Myocyte (in vitro differentiated cells): ENCODE measurements at regions not wholly inside any gene's neighbourhood (a gene's known extent, or its start where the extent isn't known, plus 50 kb on each side); places are given as distances from the start of the nearest gene placed in this dataset.
"Not testable (repeated sequence)": the region's sequence is repeated elsewhere in the genome, so short reads cannot be mapped to it uniquely, and the experiment has no call there.

Experiments used
- DNase-seq: peaks from one replicate; pipeline ENCODE4 v3.0.0-alpha.2; 2012; ENCODE audit warnings: low read depth

DNA sequence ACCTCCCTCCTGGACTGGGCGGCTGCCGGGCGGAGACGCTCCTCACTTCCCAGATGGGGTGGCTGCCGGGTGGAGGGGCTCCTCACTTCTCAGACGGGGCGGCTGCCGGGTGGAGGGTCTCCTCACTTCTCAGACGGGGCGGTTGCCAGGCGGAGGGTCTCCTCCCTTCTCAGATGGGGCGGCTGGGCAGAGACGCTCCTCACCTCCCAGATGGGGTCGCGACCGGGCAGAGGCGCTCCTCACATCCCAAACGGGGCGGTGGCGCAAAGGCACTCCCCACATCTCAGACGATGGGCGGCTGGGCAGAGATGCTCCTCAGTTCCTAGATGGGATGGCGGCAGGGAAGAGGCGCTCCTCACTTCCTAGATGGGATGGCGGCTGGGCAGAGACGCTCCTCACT, 305.5 kb downstream of the SLITRK5 start:
- not testable (repeated sequence) for DNase-seq

DNA sequence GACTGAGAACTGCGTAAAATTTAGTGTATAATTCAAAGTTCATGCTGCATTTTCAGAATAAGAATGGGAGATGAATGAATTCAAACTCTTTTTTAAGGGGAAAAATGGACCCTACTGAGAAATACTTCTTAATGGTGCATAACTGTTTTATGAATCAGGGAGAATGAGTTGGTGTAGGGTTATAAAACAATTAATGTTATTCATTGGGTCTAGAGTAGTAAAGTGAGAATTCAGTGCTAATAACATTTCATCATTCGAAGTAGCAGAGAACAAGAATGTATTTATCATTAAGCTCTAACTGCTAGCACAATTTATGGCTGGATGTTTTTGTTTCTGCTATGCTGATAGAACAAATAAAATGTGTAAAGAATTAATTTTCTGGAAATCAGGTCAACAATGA, 310.2 kb downstream of the SLITRK5 start:
- DNase-seq: no peak

DNA sequence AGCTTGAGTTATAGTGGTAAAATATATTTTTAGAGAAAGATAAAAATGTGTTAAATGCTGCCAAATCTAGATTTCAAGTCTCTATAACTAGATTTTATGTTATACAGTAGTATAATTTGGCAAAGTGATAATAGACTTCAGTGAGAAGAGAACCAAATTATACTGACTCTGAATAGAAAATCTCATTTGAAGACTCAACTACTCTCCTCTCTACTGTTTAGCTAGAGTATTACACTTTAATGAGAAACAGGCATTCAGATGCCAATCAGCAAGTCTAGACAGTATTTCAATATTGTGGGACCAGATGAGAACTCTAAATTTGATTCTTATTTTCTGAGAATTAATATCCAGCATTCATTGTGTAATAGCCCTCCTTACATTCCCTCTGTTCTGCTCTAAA, 311.2 kb downstream of the SLITRK5 start:
- no peak for DNase-seq

DNA sequence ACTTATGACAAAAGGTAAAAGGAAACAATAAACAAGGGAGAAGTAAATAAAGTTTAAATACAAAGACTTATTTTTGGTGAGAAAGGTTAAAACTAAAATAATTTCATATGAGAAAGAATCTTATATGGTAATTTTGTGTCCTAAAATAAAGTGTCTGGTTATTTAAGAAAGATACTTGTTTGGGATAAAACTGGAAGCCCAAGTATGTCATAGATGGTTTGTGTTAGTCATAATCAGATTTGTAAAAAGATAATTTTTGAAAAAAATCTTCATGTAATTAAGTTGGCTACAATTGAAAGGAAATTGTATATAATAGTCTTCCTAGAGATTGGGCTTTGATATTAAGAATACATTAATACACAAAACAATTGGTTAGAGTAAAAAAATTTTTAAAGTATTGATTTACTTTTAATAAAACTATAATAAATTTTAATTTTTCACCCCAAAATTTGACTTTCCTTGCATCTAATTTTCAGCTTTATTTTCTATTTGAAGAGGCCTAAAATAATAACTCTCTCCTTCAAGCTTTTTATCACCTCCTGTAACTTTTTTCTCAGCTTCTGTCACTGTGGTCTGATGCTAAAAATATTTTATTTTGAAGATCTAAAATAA, 315.6 kb downstream of the SLITRK5 start:
- DNase-seq: no peak

DNA sequence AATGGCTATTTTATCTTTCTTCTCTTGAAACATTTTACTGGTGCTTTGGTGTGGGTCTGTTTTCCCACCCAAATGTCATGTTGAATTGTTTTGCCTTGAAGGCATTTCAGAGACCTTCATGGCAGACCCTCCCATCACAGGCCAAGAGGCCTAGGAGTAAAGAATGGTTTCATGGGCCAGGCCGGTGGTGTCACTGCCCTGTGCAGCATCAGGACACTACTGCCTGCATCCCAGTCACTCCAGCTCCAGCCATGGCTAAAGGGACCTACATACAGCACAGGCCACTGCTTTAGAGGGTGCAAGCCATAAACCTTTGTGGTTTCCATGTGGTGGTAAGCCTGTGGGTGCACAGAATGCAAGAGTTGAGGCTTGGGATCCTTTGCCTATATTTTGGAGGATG, 326.9 kb downstream of the SLITRK5 start:
- no peak for DNase-seq

DNA sequence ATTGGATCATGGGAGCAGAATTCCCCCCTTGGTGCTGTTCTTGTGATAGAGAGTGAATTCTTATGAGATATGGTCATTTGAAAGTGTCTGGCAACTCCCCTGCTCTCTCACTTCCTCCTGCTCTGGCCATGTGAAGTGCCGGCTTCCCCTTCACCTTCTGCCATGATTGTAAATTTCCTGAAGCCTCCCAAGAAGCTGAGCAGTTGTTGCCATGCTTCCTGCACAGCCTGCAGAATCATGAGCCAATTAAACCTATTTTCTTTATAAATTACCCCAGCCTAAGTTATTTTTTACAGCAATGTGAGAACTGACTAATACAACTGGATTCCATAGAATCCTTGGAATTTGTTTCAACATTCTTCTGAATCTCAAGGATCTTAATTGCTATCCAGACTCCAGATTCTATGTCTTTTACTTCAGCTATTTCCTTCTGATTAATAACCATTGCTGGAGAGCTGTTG, 328.1 kb downstream of the SLITRK5 start:
- no peak for DNase-seq

DNA sequence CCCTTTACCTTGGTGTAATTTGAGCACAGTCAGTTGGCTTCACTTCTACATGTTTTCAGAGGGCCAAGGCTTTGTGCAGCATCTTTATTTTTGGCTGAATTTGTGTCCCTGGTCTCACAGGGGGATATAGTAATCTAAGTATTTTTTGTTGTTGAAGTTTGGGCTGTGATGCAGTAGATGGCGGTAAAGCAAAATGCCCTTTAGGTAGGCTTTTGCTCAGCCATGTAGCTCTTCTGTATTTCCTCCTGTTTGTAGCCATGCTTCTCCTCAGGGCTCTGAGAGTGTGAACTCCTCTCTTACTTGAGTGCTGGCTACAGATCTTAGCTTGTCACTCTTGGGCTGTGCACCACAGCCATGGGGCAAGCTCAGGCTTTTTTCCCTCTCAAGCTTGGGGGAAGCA, 328.6 kb downstream of the SLITRK5 start:
- DNase-seq: no peak

DNA sequence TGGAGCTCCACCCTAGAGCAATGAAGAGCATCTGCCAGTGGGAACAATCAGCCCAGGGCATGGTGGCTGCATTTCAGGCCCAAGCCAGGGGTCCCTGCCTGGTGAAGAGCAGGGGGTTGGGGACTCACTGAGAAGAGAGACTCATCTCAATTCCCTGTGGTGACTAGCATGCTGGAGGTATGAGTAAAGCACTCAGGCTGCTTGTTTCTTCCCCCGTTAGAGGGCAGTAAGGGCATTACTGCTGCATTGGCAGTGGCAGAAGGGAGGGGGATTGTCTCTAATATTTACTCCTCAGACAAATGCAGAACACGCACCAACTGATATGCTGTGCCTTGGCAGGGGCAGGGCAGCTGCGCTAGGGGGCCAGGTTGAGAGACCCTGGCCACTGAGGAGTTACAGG, 329.1 kb downstream of the SLITRK5 start:
- DNase-seq: no peak

DNA sequence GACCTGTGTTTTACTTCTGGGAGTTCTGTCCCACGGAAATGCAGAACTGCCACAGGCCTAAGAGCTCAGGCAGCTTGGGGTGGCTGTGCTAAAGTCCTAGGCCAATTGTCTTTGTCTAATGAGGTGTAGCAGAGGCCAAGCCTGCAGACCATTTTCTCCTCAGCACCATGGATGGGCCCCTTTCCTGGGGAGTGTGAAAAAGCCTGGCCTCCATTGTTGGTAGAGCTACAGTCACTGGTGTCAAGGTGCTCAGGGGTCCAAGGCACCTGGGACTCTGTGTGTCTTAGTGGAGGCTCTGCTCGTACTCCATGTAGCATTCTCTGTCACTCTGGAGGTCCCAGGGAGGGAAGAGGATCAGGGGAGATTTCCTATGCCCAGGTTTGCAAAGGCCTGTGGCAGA, 329.6 kb downstream of the SLITRK5 start:
- DNase-seq: no peak

DNA sequence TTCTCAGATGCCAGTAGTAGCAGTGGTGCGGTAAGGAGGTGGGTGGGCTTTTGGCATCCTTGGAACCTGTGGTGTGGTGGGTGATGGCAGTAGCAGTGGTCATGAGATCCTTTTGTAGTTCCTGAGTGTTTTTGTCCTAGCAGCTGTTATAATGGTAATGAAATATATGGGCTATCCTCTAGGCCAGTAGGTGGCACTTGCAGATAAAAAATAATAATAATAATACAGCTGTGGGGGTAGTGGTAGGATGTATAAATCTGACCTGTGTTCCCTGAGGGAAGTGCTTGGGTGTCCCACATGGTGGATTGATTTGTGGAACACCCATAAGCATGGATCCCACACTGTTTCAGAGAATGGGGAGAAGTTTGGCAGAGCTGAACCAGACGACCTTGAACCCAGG, 334.0 kb downstream of the SLITRK5 start:
- no peak for DNase-seq

DNA sequence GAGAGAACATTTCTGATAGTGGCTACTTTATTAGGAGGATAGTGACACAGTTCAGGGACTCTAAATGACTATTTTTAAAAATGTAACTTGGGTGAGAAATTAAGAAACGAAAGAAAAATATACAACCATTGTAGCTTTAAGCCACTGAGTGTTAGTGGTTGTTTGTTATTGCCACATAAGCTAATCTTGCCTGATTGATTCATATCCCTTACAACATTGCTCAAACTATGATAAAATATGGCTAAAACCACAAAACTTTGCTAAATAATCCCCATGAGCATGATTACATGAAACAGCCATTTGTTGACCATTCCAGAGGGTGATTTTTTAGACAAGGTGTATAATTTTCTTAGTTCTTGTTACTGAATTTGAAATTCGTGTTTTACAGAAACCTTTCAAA, 343.4 kb downstream of the SLITRK5 start:
- no peak for DNase-seq

DNA sequence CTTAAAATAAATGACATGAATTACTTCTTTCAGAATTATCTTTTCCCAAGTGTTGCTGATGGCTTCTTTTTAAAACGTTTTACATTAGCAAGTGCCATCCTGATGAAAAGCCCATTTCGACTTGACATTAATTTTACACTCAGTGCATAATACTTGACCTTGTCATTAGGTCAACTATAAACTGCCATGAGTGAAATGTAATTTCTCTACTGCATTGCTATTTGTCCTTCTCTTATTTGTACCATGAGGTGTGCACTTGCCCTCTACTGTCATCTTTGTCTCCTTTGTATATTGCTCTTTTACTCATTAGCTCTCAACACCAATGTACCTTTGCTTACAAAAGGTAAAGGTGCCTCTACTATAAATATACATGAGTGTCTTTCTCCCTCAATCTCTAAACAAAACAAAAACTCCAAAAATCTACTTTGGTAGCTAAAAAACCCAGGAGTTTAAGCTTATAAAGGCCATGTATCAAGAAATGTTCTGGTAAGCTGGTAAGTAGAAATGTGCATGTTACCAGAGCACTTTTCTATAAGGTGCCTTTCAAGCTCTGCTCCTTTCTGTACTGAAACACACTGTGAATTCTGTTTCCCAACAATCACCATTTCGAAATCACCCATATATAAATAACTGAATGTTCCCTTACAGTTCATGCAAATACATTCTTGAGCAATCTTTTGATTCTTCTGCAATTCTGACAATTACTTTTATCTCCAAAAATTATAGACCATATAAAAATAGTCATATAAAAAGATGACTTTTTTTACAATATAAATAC, 351.4 kb downstream of the SLITRK5 start:
- no peak for DNase-seq

DNA sequence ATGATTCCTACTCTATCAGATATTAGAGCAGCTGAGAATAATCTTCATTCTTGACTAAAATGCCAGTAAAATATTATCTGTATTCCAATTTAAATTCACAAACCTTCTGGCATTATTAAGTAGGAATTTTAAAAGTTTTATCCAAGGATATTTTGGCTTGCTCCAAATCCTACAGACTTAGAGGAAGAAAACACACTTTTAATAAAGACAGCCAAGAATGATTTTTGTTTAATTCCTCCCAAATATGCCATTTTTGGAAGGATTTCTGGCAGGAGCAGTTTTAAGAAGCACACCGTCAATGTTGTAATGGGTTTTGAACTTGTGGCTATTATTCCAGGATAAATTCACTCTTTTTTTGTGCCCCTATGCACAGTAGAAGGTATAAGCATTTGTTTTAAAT, 355.1 kb downstream of the SLITRK5 start:
- no peak for DNase-seq

DNA sequence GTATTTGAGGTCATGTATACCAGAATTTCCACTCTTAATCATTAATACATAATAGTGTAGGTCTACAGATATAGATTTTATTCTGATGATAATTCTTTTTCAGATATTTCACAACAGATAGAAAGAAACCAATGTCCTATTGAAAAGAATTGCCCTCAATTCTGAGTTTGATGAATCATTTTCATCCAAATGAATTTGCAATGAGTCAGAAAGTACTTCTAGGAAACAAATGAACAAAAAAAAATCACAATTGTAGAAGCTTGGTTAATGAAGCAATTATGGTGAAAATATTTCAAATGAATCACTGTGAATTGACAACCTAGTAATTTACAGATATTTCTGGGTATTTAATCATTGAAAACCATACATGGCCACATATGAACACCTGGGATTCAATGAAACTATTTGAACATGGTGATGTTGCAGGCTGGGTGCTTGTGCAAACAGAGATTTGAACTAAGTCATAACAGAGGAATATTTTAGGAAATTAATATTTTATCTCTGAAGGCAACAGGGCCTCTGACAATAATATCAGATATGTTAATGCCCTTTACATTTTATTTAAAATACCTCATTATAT, 360.9 kb downstream of the SLITRK5 start:
- no peak for DNase-seq

DNA sequence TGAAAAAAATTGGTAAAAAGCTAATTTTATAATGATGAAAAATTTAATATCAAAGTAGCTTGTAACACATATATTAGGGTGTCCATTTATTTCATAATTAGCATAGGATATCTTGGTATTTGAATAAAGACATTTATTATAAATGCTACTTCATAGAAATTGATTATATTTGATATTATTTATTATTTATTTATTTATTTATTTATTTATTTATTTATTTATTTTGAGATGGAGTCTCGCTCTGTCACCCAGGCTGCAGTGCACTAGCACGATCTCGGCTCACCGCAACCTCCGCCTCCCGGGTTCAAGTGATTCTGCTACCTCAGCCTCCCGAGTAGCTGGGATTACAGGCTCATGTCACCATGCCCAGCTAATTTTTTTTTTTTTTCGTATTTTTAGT, 365.0 kb downstream of the SLITRK5 start:
- DNase-seq: not testable (repeated sequence)

DNA sequence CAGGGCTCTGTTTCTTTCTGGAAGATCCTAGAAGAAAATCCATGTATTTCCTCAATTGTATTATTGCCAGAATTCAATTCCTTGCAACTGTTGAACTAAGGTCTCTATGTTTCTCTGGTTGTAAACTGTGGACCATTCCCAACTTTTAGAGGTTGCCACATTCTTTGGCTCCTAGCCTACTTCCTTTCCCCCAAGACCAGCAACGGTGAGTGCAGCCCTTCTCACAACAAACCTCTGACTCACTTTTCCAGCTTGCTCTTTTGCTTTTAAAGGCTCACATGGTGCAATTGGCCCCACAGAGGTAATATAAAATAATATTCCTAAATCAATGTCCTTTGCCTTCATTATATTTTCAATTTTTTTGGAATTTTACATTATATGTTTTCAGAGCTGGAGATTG, 371.3 kb downstream of the SLITRK5 start:
- no peak for DNase-seq

DNA sequence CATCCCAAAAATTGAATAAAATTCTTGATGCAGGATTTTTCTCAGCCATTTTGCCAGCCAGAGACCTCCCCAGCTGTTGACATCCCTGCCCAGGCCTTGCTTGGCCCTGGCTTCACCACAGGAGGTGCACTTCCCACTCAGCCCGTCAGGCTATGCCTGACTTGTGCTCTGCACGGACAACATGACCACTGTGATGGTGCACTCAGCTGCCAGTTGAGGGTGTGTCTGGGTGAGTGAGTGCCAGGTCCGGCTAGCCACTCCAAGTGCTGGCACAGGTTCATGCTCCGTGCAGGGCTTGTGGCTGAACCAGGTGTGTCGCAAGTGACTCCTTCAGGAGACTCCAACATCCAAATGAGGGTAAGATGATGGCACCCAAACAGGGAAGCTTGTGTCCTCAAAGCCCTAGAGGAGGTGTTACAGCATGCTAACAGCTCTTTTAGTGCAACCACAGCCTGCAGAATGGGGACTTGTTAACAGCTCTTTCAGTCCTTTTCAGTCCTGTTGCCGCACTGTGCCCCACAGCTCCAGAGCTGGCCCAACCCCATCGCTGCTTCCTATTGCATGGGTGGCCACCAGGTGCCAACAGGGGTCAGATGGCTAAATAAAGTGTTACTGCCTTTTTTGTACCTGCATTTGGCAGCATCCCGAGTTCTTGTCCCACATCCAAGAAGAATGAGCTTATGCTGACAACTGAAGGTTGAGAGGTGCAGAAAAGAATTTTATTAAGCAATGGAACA, 380.7 kb downstream of the SLITRK5 start:
- DNase-seq: no peak

DNA sequence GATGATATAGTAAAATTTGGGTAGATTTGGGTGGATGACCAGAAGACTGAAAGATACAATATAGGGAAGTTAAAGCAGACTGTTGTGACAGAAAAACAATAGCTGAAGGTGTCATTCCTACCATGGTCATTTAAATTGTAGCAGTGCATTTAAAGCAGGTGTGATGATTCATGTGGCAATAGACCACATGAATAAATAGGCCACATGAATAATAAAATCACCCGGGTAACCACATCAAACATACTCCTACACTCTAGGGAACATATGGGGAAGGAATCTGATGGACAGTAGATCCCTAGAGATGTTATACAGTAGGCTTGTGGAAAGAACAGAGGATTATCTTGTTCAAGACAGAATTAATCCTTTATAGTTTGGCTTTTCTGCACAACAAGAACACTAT, 392.6 kb downstream of the SLITRK5 start:
- no peak for DNase-seq

DNA sequence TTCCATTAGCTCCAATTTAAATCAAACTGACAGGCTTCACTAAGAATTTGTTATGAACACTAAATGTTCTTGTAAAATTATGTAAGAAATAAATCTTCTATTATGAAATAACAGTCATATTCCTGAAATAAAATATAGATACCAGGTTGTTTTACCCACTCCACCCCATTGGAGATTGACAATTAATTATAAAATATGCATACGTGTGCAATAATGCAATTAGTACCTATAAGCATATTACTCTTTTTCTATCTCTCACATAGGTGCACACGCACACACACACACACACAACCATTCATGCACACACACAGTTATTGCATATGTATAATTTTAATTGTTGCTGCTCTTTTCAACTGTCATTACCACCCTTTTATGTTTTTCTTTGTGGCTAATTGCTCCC, 395.7 kb downstream of the SLITRK5 start:
- no peak for DNase-seq

DNA sequence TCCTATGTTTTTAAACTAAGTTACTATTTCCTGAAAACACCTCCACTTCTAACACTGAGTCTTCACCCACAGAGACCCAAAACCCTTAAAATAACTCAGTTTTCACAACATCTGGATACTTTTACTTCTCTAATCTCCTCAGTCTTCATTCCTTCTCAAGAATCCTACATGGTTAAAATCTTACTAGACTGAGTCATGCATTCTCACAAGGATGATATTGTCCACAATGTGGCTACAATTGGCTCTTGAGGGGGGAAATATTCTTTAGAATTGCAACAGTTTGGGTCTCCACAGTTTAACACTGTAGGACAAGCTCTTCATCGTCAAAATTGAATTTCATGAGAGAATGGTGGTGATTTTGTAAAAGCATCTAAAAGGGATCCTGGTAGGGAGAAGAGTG, 397.1 kb downstream of the SLITRK5 start:
- no peak for DNase-seq

DNA sequence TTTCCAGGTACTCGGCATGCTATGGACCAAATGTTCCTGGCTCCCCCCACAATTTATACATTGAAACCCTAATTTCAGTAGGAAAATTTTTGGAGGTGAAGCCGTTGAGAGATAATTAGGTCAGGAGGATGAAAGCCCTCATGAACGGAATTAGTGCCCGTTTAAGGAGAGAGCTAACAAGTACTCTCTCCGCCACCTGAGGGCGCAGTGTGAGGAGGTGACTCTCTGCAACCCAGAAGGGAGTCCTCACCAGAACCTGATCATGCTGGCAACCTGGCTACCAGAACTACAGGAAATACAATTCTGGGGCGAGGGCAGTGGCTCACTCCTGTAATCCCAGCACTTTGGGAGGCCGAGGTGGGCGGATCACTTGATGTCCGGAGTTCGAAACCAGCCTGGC, 397.8 kb downstream of the SLITRK5 start:
- DNase-seq: no peak

DNA sequence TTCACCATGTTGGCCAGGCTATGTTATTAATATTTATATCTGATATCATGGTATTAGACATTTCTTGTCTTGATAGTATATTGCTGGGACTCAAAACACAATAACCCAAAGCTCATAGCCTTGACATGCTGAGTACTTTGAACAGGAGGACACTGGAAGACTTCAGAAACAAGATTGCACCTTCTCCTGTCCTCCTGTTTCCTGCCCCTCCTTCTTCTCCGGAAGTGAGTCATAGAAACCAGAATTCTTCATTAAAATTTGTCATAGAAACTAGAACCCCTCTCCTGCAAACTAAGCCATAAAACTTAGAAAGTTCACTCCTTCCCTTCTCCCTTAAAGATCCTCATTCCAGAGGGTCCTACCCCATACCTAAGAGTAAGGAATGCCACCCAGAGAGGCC, 400.2 kb downstream of the SLITRK5 start:
- no peak for DNase-seq
